NCI-H1417 (cell line): ENCODE measurements at regions not wholly inside any gene's neighbourhood (a gene's known extent, or its start where the extent isn't known, plus 50 kb on each side); places are given as distances from the start of the nearest gene placed in this dataset.

ENCODE experiments used
- DNase-seq, 3 experiments: peaks; one replicate each; lab custom pipeline; 2025; lab: John Stamatoyannopoulos, UW

- DNase-seq = no peak
Measured at GRCh38 chr15:97597801-97598200, 362.7 kb upstream of the ARRDC4 start.

GRCh38 chr15:97598353-97598798, 362.1 kb upstream of the ARRDC4 start:
- DNase-seq = peak in 2 of 3 experiments; percentile 66

GRCh38 chr15:97600190-97600589, 360.3 kb upstream of the ARRDC4 start:
- DNase-seq = no peak

GRCh38 chr15:97604677-97605076, 355.8 kb upstream of the ARRDC4 start:
- no peak for DNase-seq

- DNase-seq = no peak
Measured at GRCh38 chr15:97615114-97615513, 345.4 kb upstream of the ARRDC4 start.

GRCh38 chr15:97623091-97623661, 337.3 kb upstream of the ARRDC4 start:
- DNase-seq = no peak

GRCh38 chr15:97627634-97628033, 332.9 kb upstream of the ARRDC4 start:
- no peak for DNase-seq

GRCh38 chr15:97645758-97646157, 314.7 kb upstream of the ARRDC4 start:
- no peak for DNase-seq

GRCh38 chr15:97648728-97649127, 311.8 kb upstream of the ARRDC4 start:
- DNase-seq = no peak

- peak; percentile 51 to 80 (median 68) for DNase-seq
Measured at GRCh38 chr15:97652041-97652440, 308.5 kb upstream of the ARRDC4 start.

- peak; percentile 76 to 90 (median 84) for DNase-seq
Measured at GRCh38 chr15:97652700-97653167, 307.8 kb upstream of the ARRDC4 start.

- DNase-seq = peak in 1 of 3 experiments; percentile 34
Measured at GRCh38 chr15:97653896-97654295, 306.6 kb upstream of the ARRDC4 start.

GRCh38 chr15:97654481-97655076, 305.9 kb upstream of the ARRDC4 start:
- peak; percentile 76 to 93 (median 84) for DNase-seq

- no peak for DNase-seq
Measured at GRCh38 chr15:97661796-97662195, 298.7 kb upstream of the ARRDC4 start.

GRCh38 chr15:97672586-97672985, 287.9 kb upstream of the ARRDC4 start:
- no peak for DNase-seq

- no peak for DNase-seq
Measured at GRCh38 chr15:97678656-97679055, 281.8 kb upstream of the ARRDC4 start.

- no peak for DNase-seq
Measured at GRCh38 chr15:97679106-97679688, 281.3 kb upstream of the ARRDC4 start.

- DNase-seq = peak in 1 of 3 experiments; percentile 31
Measured at GRCh38 chr15:97680606-97681220, 279.8 kb upstream of the ARRDC4 start.

GRCh38 chr15:97683831-97684230, 276.7 kb upstream of the ARRDC4 start:
- no peak for DNase-seq

- DNase-seq = peak in 1 of 3 experiments; percentile 33
Measured at GRCh38 chr15:97684249-97684648, 276.3 kb upstream of the ARRDC4 start.

- no peak for DNase-seq
Measured at GRCh38 chr15:97686324-97686723, 274.2 kb upstream of the ARRDC4 start.

- no peak for DNase-seq
Measured at GRCh38 chr15:97687654-97688053, 272.8 kb upstream of the ARRDC4 start.

- no peak for DNase-seq
Measured at GRCh38 chr15:97688177-97688576, 272.3 kb upstream of the ARRDC4 start.
